GM12874 (cell line): ENCODE measurements at regions not wholly inside any gene's neighbourhood (a gene's known extent, or its start where the extent isn't known, plus 50 kb on each side); places are given as distances from the start of the nearest gene placed in this dataset.
A peak's percentile ranks its signal among the peaks of the same experiment; 100 is the strongest.

Experiments
- TF ChIP-seq, protein P1 (sequence below): IDR thresholded peaks from 2 replicates; pipeline ENCODE4 v1.5.1; 2011; ENCODE audit warnings: low read depth, mild to moderate bottlenecking, control low read depth, low read length, moderate library complexity; ENCODE audit not compliant: insufficient read depth

DNA sequence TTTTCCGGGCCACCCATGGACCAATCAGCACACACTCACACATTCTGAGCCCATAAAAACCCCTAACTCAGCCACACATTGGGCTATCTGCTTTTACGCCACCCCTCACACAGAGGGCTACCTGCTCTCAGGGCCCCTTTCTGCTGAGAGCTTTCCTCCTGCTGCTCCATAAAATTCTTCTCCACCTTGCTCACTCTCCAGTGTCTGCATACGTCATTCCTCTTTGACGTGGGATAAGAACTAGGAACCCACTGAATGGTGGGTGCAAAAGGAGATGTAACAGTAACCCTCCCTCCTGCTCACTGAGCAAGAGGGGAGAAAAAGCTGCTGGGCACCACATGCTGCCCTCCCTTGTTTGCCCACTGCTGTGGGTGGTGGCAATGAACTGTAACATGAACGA, 596.7 kb upstream of the TMEM132C start:
- TF ChIP-seq, protein P1, sequence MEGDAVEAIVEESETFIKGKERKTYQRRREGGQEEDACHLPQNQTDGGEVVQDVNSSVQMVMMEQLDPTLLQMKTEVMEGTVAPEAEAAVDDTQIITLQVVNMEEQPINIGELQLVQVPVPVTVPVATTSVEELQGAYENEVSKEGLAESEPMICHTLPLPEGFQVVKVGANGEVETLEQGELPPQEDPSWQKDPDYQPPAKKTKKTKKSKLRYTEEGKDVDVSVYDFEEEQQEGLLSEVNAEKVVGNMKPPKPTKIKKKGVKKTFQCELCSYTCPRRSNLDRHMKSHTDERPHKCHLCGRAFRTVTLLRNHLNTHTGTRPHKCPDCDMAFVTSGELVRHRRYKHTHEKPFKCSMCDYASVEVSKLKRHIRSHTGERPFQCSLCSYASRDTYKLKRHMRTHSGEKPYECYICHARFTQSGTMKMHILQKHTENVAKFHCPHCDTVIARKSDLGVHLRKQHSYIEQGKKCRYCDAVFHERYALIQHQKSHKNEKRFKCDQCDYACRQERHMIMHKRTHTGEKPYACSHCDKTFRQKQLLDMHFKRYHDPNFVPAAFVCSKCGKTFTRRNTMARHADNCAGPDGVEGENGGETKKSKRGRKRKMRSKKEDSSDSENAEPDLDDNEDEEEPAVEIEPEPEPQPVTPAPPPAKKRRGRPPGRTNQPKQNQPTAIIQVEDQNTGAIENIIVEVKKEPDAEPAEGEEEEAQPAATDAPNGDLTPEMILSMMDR, result no peak

DNA sequence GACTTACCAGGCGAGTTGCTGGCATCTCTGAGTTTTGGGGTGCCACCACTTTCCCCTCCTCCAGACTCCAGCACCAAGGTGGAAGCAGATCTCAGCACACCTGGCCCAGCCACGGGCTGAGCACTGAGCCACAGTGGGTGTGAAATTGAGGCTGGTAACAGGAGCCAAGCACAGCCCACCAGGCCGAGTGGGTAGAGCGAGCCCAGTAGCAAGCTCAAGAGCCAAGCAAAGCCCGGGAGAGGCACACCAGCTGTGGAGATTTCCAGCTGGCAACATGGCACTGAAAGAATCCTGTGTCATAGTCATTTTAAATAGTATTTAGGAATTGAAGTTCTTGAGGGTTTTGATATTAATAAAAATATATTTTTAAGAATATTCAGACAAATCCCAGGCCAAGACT, 596.2 kb upstream of the TMEM132C start:
- TF ChIP-seq, protein P1, result no peak

DNA sequence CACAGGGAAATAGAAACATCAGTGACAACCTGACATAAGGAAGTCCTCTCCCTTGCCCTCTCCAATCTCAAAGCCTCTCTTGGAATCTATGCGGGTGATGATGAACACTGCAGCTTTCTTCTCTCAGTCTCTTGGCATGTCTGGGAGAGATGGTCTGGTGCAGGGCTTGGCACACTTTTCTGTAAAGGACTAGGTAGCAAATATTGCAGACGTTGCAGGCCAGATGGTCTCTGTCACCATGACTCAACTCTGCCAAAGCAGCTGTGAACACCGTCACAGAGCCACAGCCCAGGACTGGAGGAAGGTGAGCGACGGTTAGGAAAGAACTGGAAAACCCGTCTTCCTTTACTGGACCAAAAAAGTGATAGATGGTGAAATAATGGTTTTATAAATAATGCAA, 591.0 kb upstream of the TMEM132C start:
- TF ChIP-seq, protein P1, result no peak

DNA sequence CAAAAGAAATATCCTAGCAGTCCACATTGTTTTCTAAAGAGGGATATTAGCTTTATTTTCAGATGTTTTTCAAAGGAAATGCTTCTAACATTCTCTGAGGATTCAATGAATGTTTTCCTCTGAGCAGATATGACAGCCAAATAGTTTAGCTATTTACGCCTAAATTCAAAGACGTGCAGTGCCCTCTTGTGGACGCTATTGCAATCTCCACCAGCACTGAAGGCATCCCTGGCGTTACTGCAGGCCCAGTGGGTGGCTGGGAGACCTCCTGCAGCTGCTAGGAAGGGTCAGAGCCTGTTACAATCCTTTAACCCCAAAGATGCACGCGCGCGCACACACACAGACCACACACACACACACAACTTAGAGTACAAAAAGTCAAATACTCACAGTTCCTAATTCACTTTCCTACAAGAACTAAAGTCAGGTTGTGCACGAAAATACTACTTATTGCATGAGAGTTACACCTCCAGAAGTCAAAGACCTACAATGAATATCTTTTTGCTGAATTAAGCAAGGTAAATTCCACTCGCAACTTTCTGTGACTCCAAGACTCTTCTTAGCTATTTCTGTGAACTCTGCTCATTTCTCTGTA, 589.3 kb upstream of the TMEM132C start:
- TF ChIP-seq, protein P1, result peak; percentile 38; the same call in 1 of the 2 replicates

DNA sequence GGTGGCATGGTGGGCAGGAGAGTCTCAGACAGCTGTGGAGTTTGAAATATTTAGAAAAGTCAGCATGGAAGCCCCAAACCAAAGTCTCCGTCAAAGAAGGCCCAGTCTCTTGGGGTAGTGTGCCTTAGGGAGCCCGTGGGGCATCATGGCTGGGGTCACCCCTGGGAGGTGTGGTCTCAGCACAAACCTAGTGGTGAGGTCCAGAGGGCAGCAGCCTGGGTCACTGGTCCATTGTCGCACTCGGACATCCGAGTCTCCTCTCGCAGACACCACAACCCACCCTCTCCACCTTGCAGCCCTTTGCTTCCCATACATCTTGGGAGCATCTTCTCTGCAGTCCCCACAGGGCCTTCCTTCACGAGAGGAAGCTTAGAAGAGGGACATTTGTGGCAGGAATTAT, 588.0 kb upstream of the TMEM132C start:
- TF ChIP-seq, protein P1, result no peak

DNA sequence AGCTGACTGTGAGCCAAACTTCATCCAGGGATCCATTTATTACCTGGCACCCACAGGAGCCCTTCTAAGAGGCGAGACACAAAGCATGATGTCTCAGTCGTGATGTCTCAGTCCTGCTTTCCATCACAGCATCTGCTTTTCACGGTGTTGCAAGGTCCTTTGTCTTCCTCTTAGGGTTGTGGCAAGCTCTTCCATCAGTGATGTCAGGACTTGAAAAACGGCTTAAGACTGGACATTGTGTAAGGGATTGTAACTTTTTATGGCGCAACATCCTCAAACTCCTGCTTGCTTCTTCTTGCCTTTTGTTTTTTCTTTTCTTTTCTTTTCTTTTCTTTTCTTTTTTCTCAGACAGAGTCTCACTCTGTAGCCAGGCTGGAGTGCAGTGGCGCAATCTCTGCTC, 586.5 kb upstream of the TMEM132C start:
- TF ChIP-seq, protein P1, result no peak

DNA sequence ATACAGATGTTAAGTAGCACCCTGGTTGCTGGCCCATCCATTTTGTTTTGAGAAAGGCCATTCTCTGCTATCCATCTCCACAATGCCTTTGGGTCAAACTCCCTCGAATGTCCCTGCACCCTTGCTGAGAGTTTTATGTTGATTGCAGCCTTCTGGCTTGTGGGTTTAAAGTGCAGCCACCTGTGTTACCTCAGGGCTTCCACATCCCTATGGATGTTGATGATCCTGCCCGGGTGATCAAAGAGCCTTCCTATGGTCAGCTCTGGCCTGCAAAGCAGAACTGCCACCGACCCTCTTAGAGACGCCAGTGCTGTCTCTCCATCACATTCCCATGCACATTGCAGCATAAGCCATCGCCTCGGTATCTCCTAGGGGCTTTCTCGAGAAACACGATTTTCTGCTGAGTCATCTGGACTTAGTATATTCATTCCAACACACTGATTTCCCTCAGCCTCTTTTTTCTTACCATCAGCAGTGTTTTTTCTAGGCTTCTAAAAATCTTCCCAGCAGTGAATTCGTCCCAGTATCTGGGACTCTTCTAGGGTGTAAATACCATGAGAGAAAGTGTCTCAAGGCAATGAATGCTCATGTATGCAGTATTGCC, 585.7 kb upstream of the TMEM132C start:
- TF ChIP-seq, protein P1, result no peak

DNA sequence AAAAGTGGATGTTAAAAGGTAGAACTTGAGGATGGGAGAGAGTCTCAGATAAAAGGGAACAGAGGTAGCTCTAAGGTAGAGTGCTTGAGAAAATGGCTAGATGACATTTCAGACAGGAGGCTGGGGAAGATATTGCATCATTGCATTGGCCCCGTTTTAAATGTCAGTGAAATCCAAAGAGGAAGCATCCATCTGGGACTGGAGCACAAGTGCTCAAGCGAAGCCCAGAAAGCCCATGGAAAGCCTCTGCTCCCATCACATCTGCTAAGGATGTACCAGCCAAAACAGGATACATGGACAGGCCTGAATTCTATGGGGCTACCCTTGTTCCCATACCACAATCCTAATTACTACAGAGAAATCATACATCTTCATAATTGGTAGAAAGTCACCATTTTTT, 581.5 kb upstream of the TMEM132C start:
- TF ChIP-seq, protein P1, result no peak
